ENCODE measurements at regions not wholly inside any gene's neighbourhood (a gene's known extent, or its start where the extent isn't known, plus 50 kb on each side); places are given as distances from the start of the nearest gene placed in this dataset.

GRCh38 chr12:88300931-88301330 lies 158.8 kb downstream of the TMTC3 start:
- H3K27ac ChIP-seq (ENCODE audit: low read depth): no peak overlapping the region
- no peak for DNase-seq (ENCODE audit: extremely low spot score)
- H3K4me3 ChIP-seq (ENCODE audit: low read depth, low read length): no peak overlapping the region
- no peaks in the 10 kb centered on the region for H3K36me3 ChIP-seq (ENCODE audit: insufficient read depth)
- H3K4me1 ChIP-seq (ENCODE audit: insufficient read depth): no peaks in the 10 kb centered on the region

- no peak overlapping the region for H3K27ac ChIP-seq (ENCODE audit: low read depth)
- no peak for DNase-seq (ENCODE audit: extremely low spot score)
- 95% methylated on average over 1 of the region's 1 CpG for WGBS
- H3K4me3 ChIP-seq (ENCODE audit: low read depth, low read length): no peak overlapping the region
- no peaks in the 10 kb centered on the region for H3K36me3 ChIP-seq (ENCODE audit: insufficient read depth)
- H3K4me1 ChIP-seq (ENCODE audit: insufficient read depth): no peaks in the 10 kb centered on the region
Observed at GRCh38 chr12:88303335-88303734, 161.2 kb downstream of the TMTC3 start.

DNA sequence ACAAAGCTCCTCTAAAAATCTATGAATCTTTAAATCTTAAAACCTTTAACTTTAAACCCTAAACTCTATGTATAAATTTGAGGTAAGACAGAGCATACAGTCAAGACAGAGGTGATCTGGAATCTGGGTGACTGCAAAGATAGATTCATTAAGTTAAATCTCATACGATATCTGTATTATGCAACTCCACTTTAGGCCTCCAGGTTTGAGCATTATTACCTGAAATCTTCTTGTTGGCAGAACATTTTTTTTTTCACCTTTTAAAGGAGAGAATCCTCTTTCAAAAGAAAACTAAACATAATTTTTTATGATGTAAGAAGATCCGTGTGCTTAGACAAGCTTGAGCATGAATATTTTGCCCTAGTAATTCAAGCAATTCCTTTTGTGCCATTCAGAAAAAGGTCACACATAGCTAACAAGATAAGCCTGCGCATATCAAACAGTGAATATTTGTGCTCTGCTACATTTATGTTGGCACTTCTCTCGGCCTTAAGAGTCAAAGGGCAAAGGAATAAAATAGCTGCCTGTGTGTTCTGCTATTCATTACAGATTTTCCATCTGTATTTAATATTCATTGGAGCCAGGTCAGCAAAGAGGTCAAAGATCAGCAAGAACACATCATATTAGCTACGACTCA lies 163.3 kb downstream of the TMTC3 start:
- no peaks in the 10 kb centered on the region for H3K4me1 ChIP-seq (ENCODE audit: insufficient read depth)
- no peak overlapping the region for H3K27ac ChIP-seq (ENCODE audit: low read depth)
- DNase-seq (ENCODE audit: extremely low spot score): no peak
- 49% methylated on average over 5 of the region's 5 CpGs for WGBS
- H3K4me3 ChIP-seq (ENCODE audit: low read depth, low read length): no peak overlapping the region
- no peaks in the 10 kb centered on the region for H3K36me3 ChIP-seq (ENCODE audit: insufficient read depth)

DNA sequence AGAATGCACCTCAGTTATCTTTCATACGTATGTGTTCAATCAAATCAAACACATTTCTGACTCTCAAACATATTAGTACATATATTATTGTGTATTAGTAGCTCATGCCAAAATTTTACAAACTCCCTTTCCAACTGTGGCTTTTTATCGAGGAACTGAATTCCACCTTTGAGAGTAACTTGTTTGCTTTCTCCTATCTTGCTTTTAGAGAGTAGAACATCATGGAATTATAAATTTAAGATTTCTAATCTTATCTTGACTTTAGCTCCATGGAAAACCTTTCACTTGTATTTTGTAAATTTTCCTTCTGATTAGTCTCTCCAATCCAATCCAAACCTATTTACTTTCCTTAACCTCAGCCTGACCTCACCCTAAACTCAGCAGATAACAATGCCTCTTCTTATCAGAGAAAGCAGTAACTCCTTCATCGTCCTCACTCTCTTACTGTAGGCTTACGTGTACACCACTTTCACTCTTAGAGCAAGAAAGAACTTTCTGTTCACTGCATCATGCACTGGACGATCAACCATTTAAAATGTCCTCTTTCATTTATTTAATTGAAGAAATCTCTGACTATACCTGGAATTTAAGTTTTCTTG lies 164.5 kb downstream of the TMTC3 start:
- no peaks in the 10 kb centered on the region for H3K4me1 ChIP-seq (ENCODE audit: insufficient read depth)
- H3K27ac ChIP-seq (ENCODE audit: low read depth): no peak overlapping the region
- no peak for DNase-seq (ENCODE audit: extremely low spot score)
- 67% methylated on average over 5 of the region's 5 CpGs for WGBS
- H3K36me3 ChIP-seq (ENCODE audit: insufficient read depth): no peaks in the 10 kb centered on the region
- H3K4me3 ChIP-seq (ENCODE audit: low read depth, low read length): no peak overlapping the region

- no peaks in the 10 kb centered on the region for H3K36me3 ChIP-seq (ENCODE audit: insufficient read depth)
- no peak for DNase-seq (ENCODE audit: extremely low spot score)
- no peak overlapping the region for H3K27ac ChIP-seq (ENCODE audit: low read depth)
- H3K4me3 ChIP-seq (ENCODE audit: low read depth, low read length): no peak overlapping the region
- no peaks in the 10 kb centered on the region for H3K4me1 ChIP-seq (ENCODE audit: insufficient read depth)
- WGBS: 89% methylated on average over 4 of the region's 4 CpGs
Observed at GRCh38 chr12:88307961-88308360, 165.9 kb downstream of the TMTC3 start.

DNA sequence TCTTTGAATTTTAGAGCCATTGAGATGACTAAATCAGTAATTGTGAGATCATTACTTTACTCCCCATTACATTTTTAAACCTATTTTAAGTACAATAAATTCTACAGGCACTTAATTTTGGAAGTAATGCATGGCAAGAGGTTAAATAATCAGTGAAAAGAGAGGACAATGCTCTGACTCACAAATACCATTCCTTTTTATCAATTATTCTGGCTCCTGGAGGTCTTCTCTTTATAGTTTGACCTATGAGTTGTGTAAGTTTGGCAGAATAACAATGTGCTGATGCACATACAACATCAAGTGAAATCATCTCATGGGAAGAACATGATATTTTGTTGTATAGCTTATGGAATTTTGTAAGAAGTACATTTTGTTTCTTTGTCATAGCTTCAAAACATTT lies 166.7 kb downstream of the TMTC3 start:
- H3K4me3 ChIP-seq (ENCODE audit: low read depth, low read length): no peak overlapping the region

GRCh38 chr12:88309546-88309945 lies 167.4 kb downstream of the TMTC3 start:
- Histone ChIP-seq H3K4me3 (ENCODE audit: low read depth, low read length) (no peak overlapping the region), H3K36me3 (ENCODE audit: insufficient read depth) (no peaks in the 10 kb centered on the region), H3K4me1 (ENCODE audit: insufficient read depth) (no peaks in the 10 kb centered on the region), H3K27ac (ENCODE audit: low read depth) (no peak overlapping the region)
- 39% methylated on average over 2 of the region's 2 CpGs for WGBS
- no peak for DNase-seq (ENCODE audit: extremely low spot score)

More for the DNA sequence above, 166.7 kb downstream of the TMTC3 start:
- DNase-seq (ENCODE audit: extremely low spot score): no peak
- Histone ChIP-seq H3K36me3 (ENCODE audit: insufficient read depth) (no peaks in the 10 kb centered on the region), H3K4me1 (ENCODE audit: insufficient read depth) (no peaks in the 10 kb centered on the region), H3K27ac (ENCODE audit: low read depth) (no peak overlapping the region)

GRCh38 chr12:88310069-88310468 lies 168.0 kb downstream of the TMTC3 start:
- H3K27ac ChIP-seq (ENCODE audit: low read depth): no peak overlapping the region

GRCh38 chr12:88310666-88311065 lies 168.6 kb downstream of the TMTC3 start:
- H3K4me3 ChIP-seq (ENCODE audit: low read depth, low read length): no peak overlapping the region
- H3K27ac ChIP-seq (ENCODE audit: low read depth): no peak overlapping the region
- H3K4me1 ChIP-seq (ENCODE audit: insufficient read depth): no peaks in the 10 kb centered on the region
- WGBS: 83% methylated on average over 6 of the region's 6 CpGs
- DNase-seq (ENCODE audit: extremely low spot score): no peak
- H3K36me3 ChIP-seq (ENCODE audit: insufficient read depth): no peaks in the 10 kb centered on the region

More at GRCh38 chr12:88310069-88310468, 168.0 kb downstream of the TMTC3 start:
- 63% methylated on average over 1 of the region's 1 CpG for WGBS
- H3K4me3 ChIP-seq (ENCODE audit: low read depth, low read length): no peak overlapping the region
- no peak for DNase-seq (ENCODE audit: extremely low spot score)
- H3K4me1 ChIP-seq (ENCODE audit: insufficient read depth): no peaks in the 10 kb centered on the region
- H3K36me3 ChIP-seq (ENCODE audit: insufficient read depth): no peaks in the 10 kb centered on the region

- Histone ChIP-seq H3K4me1 (ENCODE audit: insufficient read depth) (no peaks in the 10 kb centered on the region), H3K27ac (ENCODE audit: low read depth) (no peak overlapping the region), H3K4me3 (ENCODE audit: low read depth, low read length) (no peak overlapping the region), H3K36me3 (ENCODE audit: insufficient read depth) (no peaks in the 10 kb centered on the region)
- WGBS: 87% methylated on average over 1 of the region's 1 CpG
- DNase-seq (ENCODE audit: extremely low spot score): no peak
Observed at GRCh38 chr12:88313554-88313953, 171.4 kb downstream of the TMTC3 start.

GRCh38 chr12:88314706-88315105 lies 172.6 kb downstream of the TMTC3 start:
- Histone ChIP-seq H3K27ac (ENCODE audit: low read depth) (no peak overlapping the region), H3K36me3 (ENCODE audit: insufficient read depth) (no peaks in the 10 kb centered on the region), H3K4me3 (ENCODE audit: low read depth, low read length) (no peak overlapping the region), H3K4me1 (ENCODE audit: insufficient read depth) (no peaks in the 10 kb centered on the region)
- WGBS: 94% methylated on average over 4 of the region's 4 CpGs
- DNase-seq (ENCODE audit: extremely low spot score): no peak

GRCh38 chr12:88318726-88319125 lies 176.6 kb downstream of the TMTC3 start:
- no peaks in the 10 kb centered on the region for H3K4me1 ChIP-seq (ENCODE audit: insufficient read depth)
- no peak overlapping the region for H3K4me3 ChIP-seq (ENCODE audit: low read depth, low read length)
- no peaks in the 10 kb centered on the region for H3K36me3 ChIP-seq (ENCODE audit: insufficient read depth)
- no peak overlapping the region for H3K27ac ChIP-seq (ENCODE audit: low read depth)
- 51% methylated on average over 2 of the region's 2 CpGs for WGBS
- no peak for DNase-seq (ENCODE audit: extremely low spot score)

GRCh38 chr12:88325076-88325815 lies 183.1 kb downstream of the TMTC3 start:
- Histone ChIP-seq H3K27ac (ENCODE audit: low read depth) (no peak overlapping the region), H3K36me3 (ENCODE audit: insufficient read depth) (no peaks in the 10 kb centered on the region), H3K4me1 (ENCODE audit: insufficient read depth) (peaks cover 2% of the 10 kb centered on the region), H3K4me3 (ENCODE audit: low read depth, low read length) (no peak overlapping the region)
- 9% methylated on average over 1 of the region's 1 CpG for whole genome bisulfite sequencing
- DNase-seq (ENCODE audit: extremely low spot score): no peak

- Histone ChIP-seq H3K4me3 (ENCODE audit: low read depth, low read length) (no peak overlapping the region), H3K27ac (ENCODE audit: low read depth) (no peak overlapping the region), H3K36me3 (ENCODE audit: insufficient read depth) (no peaks in the 10 kb centered on the region), H3K4me1 (ENCODE audit: insufficient read depth) (peaks cover 2% of the 10 kb centered on the region)
- no peak for DNase-seq (ENCODE audit: extremely low spot score)
- 21% methylated on average over 4 of the region's 4 CpGs for WGBS
Observed at GRCh38 chr12:88325816-88326189, 183.7 kb downstream of the TMTC3 start.
